ENCODE measurements at regions not wholly inside any gene's neighbourhood (a gene's known extent, or its start where the extent isn't known, plus 50 kb on each side); places are given as distances from the start of the nearest gene placed in this dataset.

GRCh38 chr1:69278923-69279322 is 288.8 kb upstream of the LRRC7 start:
- no peak for DNase-seq (ENCODE audit: low read depth in 1 of 2, low spot score in 1 of 2)
- Histone ChIP-seq H3K27me3 (ENCODE audit: insufficient read depth, poor library complexity, severe bottlenecking) (no peaks in the 10 kb centered on the region), H3K4me3 (replicated peaks; ENCODE audit: insufficient read depth, low read length) (no peak overlapping the region), H3K27ac (replicated peaks) (no peak overlapping the region)
- no peak for TF ChIP-seq REST (IDR thresholded peaks at IDR 0.05; ENCODE audit: insufficient replicate concordance, low read depth)
- no peak for TF ChIP-seq CTCF (IDR thresholded peaks at IDR 0.05; ENCODE audit: insufficient read depth, low read length)
- TF ChIP-seq SPI1 (IDR thresholded peaks at IDR 0.05; ENCODE audit: borderline replicate concordance, low read depth), result no peak
- TF ChIP-seq GABPA (IDR thresholded peaks at IDR 0.05; ENCODE audit: low read depth), result no peak
- no peak for TF ChIP-seq POLR2AphosphoS5 (IDR thresholded peaks at IDR 0.05; ENCODE audit: low read depth)

- no peak for TF ChIP-seq SPI1 (IDR thresholded peaks at IDR 0.05; ENCODE audit: borderline replicate concordance, low read depth)
- no peak for TF ChIP-seq GABPA (IDR thresholded peaks at IDR 0.05; ENCODE audit: low read depth)
- TF ChIP-seq CTCF (IDR thresholded peaks at IDR 0.05; ENCODE audit: insufficient read depth, low read length), result no peak
- TF ChIP-seq REST (IDR thresholded peaks at IDR 0.05; ENCODE audit: insufficient replicate concordance, low read depth), result no peak
- no peak for TF ChIP-seq POLR2AphosphoS5 (IDR thresholded peaks at IDR 0.05; ENCODE audit: low read depth)
- no peak overlapping the region for H3K27ac ChIP-seq (replicated peaks)
- H3K27me3 ChIP-seq (ENCODE audit: insufficient read depth, poor library complexity, severe bottlenecking), result no peaks in the 10 kb centered on the region
- H3K4me3 ChIP-seq (replicated peaks; ENCODE audit: insufficient read depth, low read length), result no peak overlapping the region
- DNase-seq (ENCODE audit: low read depth in 1 of 2, low spot score in 1 of 2), result no peak
Measured at GRCh38 chr1:69283516-69283915, 284.2 kb upstream of the LRRC7 start.

GRCh38 chr1:69284508-69284907 is 283.2 kb upstream of the LRRC7 start:
- H3K4me3 ChIP-seq (replicated peaks; ENCODE audit: insufficient read depth, low read length), result no peak overlapping the region
- H3K27ac ChIP-seq (replicated peaks), result no peak overlapping the region
- H3K27me3 ChIP-seq (ENCODE audit: insufficient read depth, poor library complexity, severe bottlenecking), result no peaks in the 10 kb centered on the region
- no peak for TF ChIP-seq POLR2AphosphoS5 (IDR thresholded peaks at IDR 0.05; ENCODE audit: low read depth)
- no peak for TF ChIP-seq REST (IDR thresholded peaks at IDR 0.05; ENCODE audit: insufficient replicate concordance, low read depth)
- no peak for TF ChIP-seq GABPA (IDR thresholded peaks at IDR 0.05; ENCODE audit: low read depth)
- no peak for TF ChIP-seq CTCF (IDR thresholded peaks at IDR 0.05; ENCODE audit: insufficient read depth, low read length)
- TF ChIP-seq SPI1 (IDR thresholded peaks at IDR 0.05; ENCODE audit: borderline replicate concordance, low read depth), result no peak
- DNase-seq (ENCODE audit: low read depth in 1 of 2, low spot score in 1 of 2), result no peak

All from HL-60 (cell line).